ENCODE measurements at regions not wholly inside any gene's neighbourhood (a gene's known extent, or its start where the extent isn't known, plus 50 kb on each side); places are given as distances from the start of the nearest gene placed in this dataset.
A peak's percentile ranks its signal among the peaks of the same experiment; 100 is the strongest.

DNA sequence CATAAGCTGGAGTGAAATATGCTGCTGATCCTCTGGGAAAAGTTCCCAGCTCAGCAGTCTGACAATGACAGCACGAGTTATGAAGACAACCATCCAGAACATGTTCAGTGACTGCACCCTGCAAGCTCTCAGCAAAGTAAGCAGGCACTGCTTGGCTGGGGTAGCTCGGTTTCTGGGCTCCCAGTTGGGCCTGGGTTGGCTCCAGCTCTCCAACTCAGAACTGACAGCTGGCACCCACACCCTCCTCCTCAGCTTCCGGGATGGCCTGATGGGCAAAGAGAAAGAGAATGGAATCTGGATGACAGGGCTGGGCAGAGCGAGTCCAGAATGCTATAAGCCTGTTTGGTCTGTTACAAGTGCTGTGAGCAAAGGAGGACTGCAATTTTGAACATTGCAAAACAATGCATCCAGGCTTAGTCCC lies 185.0 kb downstream of the CSNK1G3 start:
- TF ChIP-seq, protein P1, sequence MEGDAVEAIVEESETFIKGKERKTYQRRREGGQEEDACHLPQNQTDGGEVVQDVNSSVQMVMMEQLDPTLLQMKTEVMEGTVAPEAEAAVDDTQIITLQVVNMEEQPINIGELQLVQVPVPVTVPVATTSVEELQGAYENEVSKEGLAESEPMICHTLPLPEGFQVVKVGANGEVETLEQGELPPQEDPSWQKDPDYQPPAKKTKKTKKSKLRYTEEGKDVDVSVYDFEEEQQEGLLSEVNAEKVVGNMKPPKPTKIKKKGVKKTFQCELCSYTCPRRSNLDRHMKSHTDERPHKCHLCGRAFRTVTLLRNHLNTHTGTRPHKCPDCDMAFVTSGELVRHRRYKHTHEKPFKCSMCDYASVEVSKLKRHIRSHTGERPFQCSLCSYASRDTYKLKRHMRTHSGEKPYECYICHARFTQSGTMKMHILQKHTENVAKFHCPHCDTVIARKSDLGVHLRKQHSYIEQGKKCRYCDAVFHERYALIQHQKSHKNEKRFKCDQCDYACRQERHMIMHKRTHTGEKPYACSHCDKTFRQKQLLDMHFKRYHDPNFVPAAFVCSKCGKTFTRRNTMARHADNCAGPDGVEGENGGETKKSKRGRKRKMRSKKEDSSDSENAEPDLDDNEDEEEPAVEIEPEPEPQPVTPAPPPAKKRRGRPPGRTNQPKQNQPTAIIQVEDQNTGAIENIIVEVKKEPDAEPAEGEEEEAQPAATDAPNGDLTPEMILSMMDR (conservative IDR thresholded peaks at IDR 0.05 in 1 of 2, IDR thresholded peaks at IDR 0.05 in 1 of 2; ENCODE audit: low read depth in 1 of 2, low read length in 2 of 2), result no peak
- no peak for TF ChIP-seq EZH2 (IDR thresholded peaks at IDR 0.05; ENCODE audit: low read length, missing control alignments)
- no peaks in the 10 kb centered on the region for H4K20me1 ChIP-seq (ENCODE audit: control insufficient read depth, extremely low read depth, insufficient read depth, low read length)
- no peak overlapping the region for H3K9ac ChIP-seq (ENCODE audit: insufficient read depth, low read length)
- no peaks in the 10 kb centered on the region for H3K9me3 ChIP-seq (ENCODE audit: control insufficient read depth, insufficient read depth, low read depth, low read length)
- DNase-seq (ENCODE audit: low read depth in 2 of 2), result peak in 1 of 2 donors; percentile 38
- peaks cover 10% of the 10 kb centered on the region for H3K4me1 ChIP-seq (ENCODE audit: control insufficient read depth, extremely low read depth, insufficient read depth, low read length)
- peak overlapping the region; percentile 20 for H3K27ac ChIP-seq (ENCODE audit: insufficient read depth, low read length)
- no peaks in the 10 kb centered on the region for H3K27me3 ChIP-seq (ENCODE audit: control insufficient read depth, insufficient read depth, low read length)
- peak overlapping the region; percentile 70 for H2AFZ ChIP-seq (ENCODE audit: low read length)
- no peaks in the 10 kb centered on the region for H3K36me3 ChIP-seq (ENCODE audit: control insufficient read depth, insufficient read depth, low read length)
- no peak overlapping the region for H3K4me3 ChIP-seq (replicated peaks in 1 of 4; ENCODE audit: control extremely low read depth in 1 of 4, insufficient read depth in 1 of 4, low read depth in 3 of 4, low read length in 4 of 4)
- peak overlapping the region; percentile 64 for H3K4me2 ChIP-seq (ENCODE audit: extremely low read depth, insufficient read depth, low read length)
- H3K79me2 ChIP-seq (ENCODE audit: control insufficient read depth, insufficient read depth, low read length), result no peaks in the 10 kb centered on the region

DNA sequence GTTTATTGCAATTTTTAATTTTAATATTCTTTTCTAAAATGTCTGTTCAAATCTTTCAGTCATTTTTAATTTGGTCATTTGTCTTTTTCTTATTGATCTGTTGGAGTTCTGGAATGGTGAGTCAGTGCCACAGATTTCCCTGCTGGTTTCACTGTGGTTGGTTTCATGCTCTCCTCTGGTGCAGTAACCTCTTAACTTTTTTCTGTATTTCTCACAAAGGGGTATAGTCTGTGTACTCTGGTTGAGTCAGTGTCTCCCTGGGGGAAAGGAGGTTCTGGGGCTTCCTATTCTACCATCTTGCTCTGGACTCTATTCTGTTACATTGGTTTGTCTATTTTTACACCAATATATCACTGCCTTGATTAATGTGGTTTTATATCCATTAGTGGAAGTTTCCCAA lies 178.8 kb downstream of the CSNK1G3 start:
- Histone ChIP-seq H3K4me3 (replicated peaks in 1 of 4; ENCODE audit: control extremely low read depth in 1 of 4, insufficient read depth in 1 of 4, low read depth in 3 of 4, low read length in 4 of 4) (no peak overlapping the region), H3K9me3 (ENCODE audit: control insufficient read depth, insufficient read depth, low read depth, low read length) (no peaks in the 10 kb centered on the region), H3K27ac (ENCODE audit: insufficient read depth, low read length) (no peak overlapping the region), H3K79me2 (ENCODE audit: control insufficient read depth, insufficient read depth, low read length) (no peaks in the 10 kb centered on the region), H3K27me3 (ENCODE audit: control insufficient read depth, insufficient read depth, low read length) (no peaks in the 10 kb centered on the region), H3K36me3 (ENCODE audit: control insufficient read depth, insufficient read depth, low read length) (no peaks in the 10 kb centered on the region), H3K4me2 (ENCODE audit: extremely low read depth, insufficient read depth, low read length) (no peak overlapping the region), H4K20me1 (ENCODE audit: control insufficient read depth, extremely low read depth, insufficient read depth, low read length) (no peaks in the 10 kb centered on the region), H2AFZ (ENCODE audit: low read length) (no peak overlapping the region), H3K4me1 (ENCODE audit: control insufficient read depth, extremely low read depth, insufficient read depth, low read length) (no peaks in the 10 kb centered on the region), H3K9ac (ENCODE audit: insufficient read depth, low read length) (no peak overlapping the region)
- TF ChIP-seq EZH2 (IDR thresholded peaks at IDR 0.05; ENCODE audit: low read length, missing control alignments), result no peak
- TF ChIP-seq, protein P1 (conservative IDR thresholded peaks at IDR 0.05 in 1 of 2, IDR thresholded peaks at IDR 0.05 in 1 of 2; ENCODE audit: low read depth in 1 of 2, low read length in 2 of 2), result no peak
- DNase-seq (ENCODE audit: low read depth in 2 of 2), result peak in 1 of 2 donors; percentile 58

DNA sequence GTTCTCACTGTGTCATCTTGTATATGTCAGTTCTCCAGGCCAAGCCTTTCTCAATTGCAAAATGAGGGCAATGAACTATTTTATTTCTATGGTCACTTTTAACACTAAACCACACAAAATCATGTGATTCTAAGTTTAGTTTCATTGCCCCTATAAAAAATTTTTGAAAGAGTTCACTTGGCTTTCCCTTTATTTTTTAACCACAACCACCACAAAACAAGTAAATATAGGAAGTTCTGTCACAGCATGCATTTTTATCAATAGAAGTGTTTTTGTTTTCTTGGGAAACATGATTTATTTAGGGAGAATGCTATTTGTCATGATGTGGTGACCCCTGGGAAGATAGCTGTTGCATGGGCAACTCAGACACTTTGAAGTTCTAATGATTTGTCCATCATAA lies 169.1 kb downstream of the CSNK1G3 start:
- Histone ChIP-seq H3K9me3 (ENCODE audit: control insufficient read depth, insufficient read depth, low read depth, low read length) (no peaks in the 10 kb centered on the region), H3K27ac (ENCODE audit: insufficient read depth, low read length) (no peak overlapping the region), H3K79me2 (ENCODE audit: control insufficient read depth, insufficient read depth, low read length) (no peaks in the 10 kb centered on the region), H3K4me1 (ENCODE audit: control insufficient read depth, extremely low read depth, insufficient read depth, low read length) (no peaks in the 10 kb centered on the region), H3K9ac (ENCODE audit: insufficient read depth, low read length) (no peak overlapping the region), H4K20me1 (ENCODE audit: control insufficient read depth, extremely low read depth, insufficient read depth, low read length) (no peaks in the 10 kb centered on the region), H3K4me3 (replicated peaks in 1 of 4; ENCODE audit: control extremely low read depth in 1 of 4, insufficient read depth in 1 of 4, low read depth in 3 of 4, low read length in 4 of 4) (no peak overlapping the region), H2AFZ (ENCODE audit: low read length) (no peak overlapping the region), H3K36me3 (ENCODE audit: control insufficient read depth, insufficient read depth, low read length) (no peaks in the 10 kb centered on the region), H3K4me2 (ENCODE audit: extremely low read depth, insufficient read depth, low read length) (no peak overlapping the region), H3K27me3 (ENCODE audit: control insufficient read depth, insufficient read depth, low read length) (no peaks in the 10 kb centered on the region)
- no peak for DNase-seq (ENCODE audit: low read depth in 2 of 2)
- no peak for TF ChIP-seq EZH2 (IDR thresholded peaks at IDR 0.05; ENCODE audit: low read length, missing control alignments)
- TF ChIP-seq, protein P1 (conservative IDR thresholded peaks at IDR 0.05 in 1 of 2, IDR thresholded peaks at IDR 0.05 in 1 of 2; ENCODE audit: low read depth in 1 of 2, low read length in 2 of 2), result no peak

Data from fibroblast of lung (primary cell).